GM21576 (cell line): ENCODE measurements at regions not wholly inside any gene's neighbourhood (a gene's known extent, or its start where the extent isn't known, plus 50 kb on each side); places are given as distances from the start of the nearest gene placed in this dataset.
"Not testable (repeated sequence)": the region's sequence is repeated elsewhere in the genome, so short reads cannot be mapped to it uniquely, and the experiment has no call there.

ENCODE experiments used
- ATAC-seq: cut with Tn5 transposase; IDR thresholded peaks from one replicate; pipeline ENCODE4 v1.9.1; 2021; ENCODE audit warnings: mild to moderate bottlenecking, moderate library complexity; ENCODE audit not compliant: unreplicated experiment

- ATAC-seq, result no peak
Observed at GRCh38 chr5:67896311-67896929, 319.1 kb upstream of the PIK3R1 start.

- ATAC-seq, result not testable (repeated sequence)
Observed at GRCh38 chr5:67889870-67890269, 325.7 kb upstream of the PIK3R1 start.

GRCh38 chr5:67887748-67888161 is 327.8 kb upstream of the PIK3R1 start:
- ATAC-seq, result no peak

DNA sequence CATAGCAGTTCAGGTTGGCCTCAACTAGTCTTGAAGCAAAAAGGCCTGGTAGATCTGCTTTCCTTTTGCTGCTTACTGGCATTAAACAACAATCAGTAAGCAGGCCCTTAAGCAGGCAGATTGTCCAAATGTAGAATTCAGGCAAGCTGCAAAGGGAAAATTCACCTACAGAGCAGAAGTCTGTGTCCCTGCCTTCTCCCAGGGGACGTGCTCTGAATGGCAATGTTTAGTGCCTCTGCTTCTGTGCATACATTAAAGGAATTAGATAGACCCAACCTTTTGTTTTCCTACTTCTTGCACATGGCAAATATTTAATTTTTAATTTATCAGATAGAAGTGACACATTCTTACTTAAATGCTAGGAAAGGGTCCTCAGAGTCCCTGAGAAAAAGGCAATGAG is 328.8 kb upstream of the PIK3R1 start:
- no peak for ATAC-seq

DNA sequence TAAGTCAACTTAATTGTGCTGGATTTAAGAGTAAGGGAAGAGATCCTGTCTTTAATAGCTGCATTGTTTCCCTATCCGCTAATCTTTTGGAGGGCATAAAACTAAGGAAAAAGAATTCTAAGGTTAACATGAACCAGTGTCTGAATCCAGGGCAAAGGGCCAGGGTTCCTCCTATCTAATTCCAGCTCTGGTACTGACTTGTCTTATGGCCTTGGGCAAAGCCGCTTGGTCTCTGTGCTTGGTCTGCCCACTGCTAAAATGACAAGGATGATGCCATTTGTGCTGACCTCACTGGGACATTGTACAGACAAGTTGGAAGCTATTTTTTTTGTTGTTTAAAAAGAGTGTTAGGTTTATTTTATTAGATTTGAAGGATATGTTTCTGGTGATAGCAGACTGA is 334.7 kb upstream of the PIK3R1 start:
- ATAC-seq, result no peak

DNA sequence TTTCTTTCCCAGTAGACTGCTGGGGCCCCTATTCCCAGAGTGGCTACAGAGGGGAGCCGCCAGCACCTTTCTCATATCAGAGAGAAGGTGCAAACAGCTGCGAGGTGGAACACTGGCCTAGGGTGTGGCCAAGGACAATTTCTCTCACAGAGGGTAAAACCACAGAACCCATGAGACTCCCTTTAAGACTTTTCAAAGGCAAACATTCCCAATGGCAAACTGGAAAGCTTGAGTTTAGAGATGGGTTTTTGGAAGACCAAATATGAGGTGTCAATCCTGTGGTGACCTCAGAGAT is 335.1 kb upstream of the PIK3R1 start:
- no peak for ATAC-seq

DNA sequence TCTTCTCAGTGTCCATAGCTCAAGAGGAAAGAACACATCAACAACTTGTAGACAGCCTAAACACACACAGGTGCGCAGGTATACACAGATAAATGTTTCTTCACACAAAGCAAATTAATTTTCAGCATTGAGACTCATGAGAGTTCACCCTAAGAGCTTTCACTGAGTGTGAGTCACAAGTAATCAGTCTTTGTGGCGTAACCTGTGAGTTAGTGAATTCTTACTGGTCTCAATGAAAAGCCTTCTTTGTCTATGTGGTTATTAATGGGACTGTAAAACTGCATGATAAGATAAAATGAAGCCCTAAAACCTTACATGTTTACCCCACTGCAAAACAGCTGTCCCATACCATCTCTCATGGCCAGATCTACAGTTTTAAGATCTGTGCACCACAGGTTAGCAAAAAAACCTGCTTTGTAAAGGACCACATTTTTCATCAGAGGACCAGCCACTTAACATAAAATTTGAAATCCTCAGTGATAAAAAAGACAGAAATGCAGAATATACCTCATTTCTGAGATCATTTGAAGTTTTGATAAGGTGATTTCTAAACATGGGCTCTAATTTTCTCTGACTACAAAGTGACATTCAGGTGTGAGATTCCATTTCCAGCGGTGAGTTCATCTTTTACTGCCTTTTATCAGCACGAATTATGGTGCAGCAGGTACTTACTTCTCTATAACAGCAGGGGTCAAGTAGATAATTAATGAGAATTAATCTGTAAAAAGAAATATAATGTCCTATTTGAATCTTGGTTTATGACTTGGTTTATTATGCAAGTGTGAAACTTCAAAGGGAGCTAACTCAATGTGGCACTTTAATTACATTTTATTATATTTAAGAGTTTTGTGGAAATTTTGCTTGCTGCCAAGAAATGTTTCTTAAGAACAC is 335.7 kb upstream of the PIK3R1 start:
- no peak for ATAC-seq

DNA sequence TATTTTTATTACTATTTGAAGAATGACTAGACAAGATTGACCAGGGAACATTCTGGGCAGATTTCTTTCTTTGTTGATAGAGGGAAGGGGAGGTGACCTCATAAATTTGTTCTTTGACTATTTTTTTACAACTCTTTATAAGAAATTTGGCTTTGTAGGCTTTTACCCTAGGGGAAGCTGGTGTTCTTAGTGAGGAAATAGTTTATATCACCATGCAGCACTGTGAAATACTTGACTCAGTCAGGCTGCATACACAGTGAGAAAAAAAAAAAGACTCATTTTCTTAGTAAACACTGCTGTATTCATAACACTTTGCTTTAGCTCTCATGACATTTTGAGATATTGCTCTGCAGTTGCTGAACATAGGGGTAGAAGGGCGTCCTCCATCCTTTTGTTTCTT is 336.6 kb upstream of the PIK3R1 start:
- ATAC-seq, result no peak

DNA sequence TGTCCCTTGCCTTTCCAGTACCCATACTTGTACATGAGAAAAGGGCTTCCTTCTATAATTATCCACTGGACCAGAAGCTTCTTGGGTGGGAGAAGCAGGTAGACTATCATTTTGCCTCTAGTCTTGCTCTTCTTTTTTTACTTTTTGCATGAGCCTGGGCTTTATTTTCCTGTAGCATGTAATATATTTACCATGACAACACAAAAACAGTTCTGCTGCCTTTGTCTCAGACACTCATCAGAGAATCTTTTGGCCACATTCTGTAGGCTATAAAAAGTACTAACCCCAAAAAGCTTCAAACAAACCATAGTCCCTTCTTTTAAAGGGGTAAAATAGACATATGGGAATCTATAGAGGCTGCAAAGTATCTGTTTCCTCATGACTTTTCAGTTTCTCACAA is 339.2 kb upstream of the PIK3R1 start:
- no peak for ATAC-seq

GRCh38 chr5:67875601-67876000 is 340.0 kb upstream of the PIK3R1 start:
- no peak for ATAC-seq

GRCh38 chr5:67873935-67874334 is 341.6 kb upstream of the PIK3R1 start:
- no peak for ATAC-seq

DNA sequence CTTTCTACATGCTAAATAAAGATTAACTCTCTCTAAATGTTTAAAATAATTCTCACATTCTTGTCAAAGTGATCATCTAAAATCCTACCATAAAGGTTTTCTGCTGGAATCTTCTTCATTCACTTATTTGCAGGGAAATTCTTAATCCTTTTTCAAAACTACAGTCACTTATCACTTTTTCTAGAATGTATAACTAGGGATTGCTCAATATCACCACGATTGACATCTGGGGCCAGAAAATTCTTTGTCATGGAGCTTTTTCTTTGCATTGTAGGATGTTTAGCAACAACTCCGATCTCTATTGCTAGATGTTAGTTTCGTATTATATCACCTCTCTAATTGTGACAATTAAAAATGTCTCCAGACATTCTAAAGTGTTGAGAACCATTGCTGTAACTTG is 344.9 kb upstream of the PIK3R1 start:
- ATAC-seq, result no peak

DNA sequence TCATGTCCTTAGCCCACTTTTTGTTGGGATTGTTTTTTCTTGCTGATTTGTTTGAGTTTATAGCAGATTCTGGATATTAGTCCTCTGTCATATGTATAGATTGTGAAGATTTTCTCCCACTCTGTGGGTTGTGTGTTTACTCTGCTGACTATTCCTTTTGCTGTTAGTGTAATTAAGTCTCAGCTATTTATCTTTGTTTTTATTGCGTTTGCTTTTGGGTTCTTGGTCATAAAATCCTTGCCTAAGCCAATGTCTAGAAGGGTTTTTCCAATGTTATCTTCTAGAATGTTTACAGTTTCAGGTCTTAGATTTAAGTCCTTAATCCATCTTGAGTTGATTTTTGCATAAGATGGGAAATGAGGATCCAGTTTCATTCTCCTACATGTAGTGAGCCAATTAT is 351.2 kb upstream of the PIK3R1 start:
- ATAC-seq, result not testable (repeated sequence)

- no peak for ATAC-seq
Observed at GRCh38 chr5:67858471-67859031, 357.0 kb upstream of the PIK3R1 start.

DNA sequence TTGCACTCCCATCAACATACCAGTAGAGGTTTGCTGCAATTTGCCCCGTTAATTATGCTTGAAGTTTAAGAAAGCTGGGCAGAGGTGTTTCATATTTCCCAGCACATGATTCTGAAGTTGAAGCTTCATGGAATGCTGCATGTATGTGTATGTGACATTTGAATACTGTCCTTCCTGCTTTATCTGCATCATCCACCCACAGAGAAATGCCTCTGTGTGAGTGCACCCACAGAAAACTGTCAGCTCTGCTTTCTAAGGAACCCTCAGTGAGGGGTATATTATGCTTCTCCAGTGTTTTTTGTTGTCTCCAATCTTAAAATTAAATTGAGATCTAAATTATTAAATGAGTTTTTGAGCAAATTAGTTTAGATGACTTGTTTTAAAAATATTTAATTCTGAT is 358.1 kb upstream of the PIK3R1 start:
- ATAC-seq, result no peak

DNA sequence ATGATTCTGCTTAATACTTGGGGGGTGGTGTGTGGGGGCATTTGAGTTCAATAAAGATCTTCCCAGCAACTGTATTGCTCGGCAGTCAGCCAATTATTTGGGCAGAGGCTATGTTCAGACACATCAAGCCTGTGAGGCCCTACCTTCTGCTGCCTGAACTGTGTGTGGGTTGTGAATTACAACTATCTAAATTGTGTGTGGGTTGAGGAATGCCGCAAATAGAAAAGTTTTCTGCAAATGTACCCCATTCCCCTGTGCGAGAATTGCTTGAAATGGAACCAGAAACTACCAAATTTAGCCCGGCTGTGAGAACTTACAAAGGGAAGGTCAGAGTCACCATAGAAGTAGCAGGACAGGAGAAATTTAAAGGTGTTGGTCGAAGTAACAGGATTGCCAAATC is 360.0 kb upstream of the PIK3R1 start:
- ATAC-seq, result no peak

- ATAC-seq, result not testable (repeated sequence)
Observed at GRCh38 chr5:67850906-67851305, 364.6 kb upstream of the PIK3R1 start.

- ATAC-seq, result no peak
Observed at GRCh38 chr5:67844924-67845323, 370.6 kb upstream of the PIK3R1 start.

GRCh38 chr5:67842806-67843205 is 372.8 kb upstream of the PIK3R1 start:
- no peak for ATAC-seq

GRCh38 chr5:67837225-67837624 is 378.3 kb upstream of the PIK3R1 start:
- ATAC-seq, result not testable (repeated sequence)

- not testable (repeated sequence) for ATAC-seq
Observed at GRCh38 chr5:67836496-67836895, 379.1 kb upstream of the PIK3R1 start.

DNA sequence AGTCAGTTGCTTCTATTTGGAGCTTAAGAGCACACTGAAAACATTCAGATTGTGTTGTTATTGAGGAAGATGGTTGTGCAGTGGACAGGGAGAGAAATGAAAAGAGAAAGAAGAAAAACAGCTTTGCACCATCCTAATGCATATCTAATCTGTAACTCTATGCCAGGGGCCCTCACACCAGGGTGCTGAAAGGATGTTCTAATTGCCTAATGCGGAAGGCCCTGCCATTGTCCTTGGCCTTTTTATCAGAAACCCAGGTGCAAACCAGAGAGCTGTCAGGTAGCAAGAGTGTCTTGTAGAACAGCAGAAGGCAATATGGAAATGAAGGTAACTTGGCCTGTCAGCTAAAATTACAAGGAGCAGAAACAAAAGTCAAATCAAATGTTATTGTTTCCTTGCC is 384.5 kb upstream of the PIK3R1 start:
- no peak for ATAC-seq
